ENCODE measurements at regions not wholly inside any gene's neighbourhood (a gene's known extent, or its start where the extent isn't known, plus 50 kb on each side); places are given as distances from the start of the nearest gene placed in this dataset.

DNA sequence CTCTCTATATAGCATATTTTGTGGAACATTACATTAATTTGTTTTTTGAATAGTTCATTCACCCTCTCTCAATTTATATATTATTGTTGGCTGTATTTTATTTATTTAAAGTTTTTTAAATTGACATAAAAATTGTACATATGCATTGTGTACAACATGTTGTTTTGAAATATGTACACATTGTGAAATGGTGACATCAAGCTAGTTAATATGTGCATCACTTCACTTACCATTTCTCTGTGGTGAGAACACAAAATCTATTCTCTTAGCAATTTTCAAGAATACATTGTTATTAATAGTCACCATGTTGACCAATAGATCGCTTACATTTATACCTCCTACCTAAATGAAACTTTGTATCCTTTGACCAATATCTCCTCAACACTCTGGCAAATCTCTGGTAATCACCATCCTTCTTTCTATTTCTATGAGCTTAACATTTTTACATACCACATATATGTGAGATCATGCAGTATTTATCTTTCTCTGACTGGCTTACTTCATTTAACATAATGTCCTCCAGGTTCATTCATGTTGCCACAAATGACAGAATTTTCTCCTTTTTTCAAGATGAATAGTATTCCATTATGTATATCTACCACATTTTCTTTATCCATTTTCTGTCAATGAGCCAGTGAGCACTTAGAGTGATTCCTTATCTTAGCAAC lies 180.9 kb upstream of the DEPDC1 start:
- no peak overlapping the region for H3K27ac ChIP-seq
- H3K4me3 ChIP-seq (IDR thresholded peaks at IDR 0.05; ENCODE audit: insufficient read depth, low read depth, low read length): no peak overlapping the region
- H3K79me2 ChIP-seq (ENCODE audit: insufficient read depth, low read depth): no peaks in the 10 kb centered on the region
- H3K36me3 ChIP-seq (ENCODE audit: insufficient read depth): no peaks in the 10 kb centered on the region
- no peak overlapping the region for H3K9ac ChIP-seq
- no peak overlapping the region for H2AFZ ChIP-seq (ENCODE audit: low read depth)
- TF ChIP-seq, protein P1, sequence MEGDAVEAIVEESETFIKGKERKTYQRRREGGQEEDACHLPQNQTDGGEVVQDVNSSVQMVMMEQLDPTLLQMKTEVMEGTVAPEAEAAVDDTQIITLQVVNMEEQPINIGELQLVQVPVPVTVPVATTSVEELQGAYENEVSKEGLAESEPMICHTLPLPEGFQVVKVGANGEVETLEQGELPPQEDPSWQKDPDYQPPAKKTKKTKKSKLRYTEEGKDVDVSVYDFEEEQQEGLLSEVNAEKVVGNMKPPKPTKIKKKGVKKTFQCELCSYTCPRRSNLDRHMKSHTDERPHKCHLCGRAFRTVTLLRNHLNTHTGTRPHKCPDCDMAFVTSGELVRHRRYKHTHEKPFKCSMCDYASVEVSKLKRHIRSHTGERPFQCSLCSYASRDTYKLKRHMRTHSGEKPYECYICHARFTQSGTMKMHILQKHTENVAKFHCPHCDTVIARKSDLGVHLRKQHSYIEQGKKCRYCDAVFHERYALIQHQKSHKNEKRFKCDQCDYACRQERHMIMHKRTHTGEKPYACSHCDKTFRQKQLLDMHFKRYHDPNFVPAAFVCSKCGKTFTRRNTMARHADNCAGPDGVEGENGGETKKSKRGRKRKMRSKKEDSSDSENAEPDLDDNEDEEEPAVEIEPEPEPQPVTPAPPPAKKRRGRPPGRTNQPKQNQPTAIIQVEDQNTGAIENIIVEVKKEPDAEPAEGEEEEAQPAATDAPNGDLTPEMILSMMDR (conservative IDR thresholded peaks at IDR 0.05; ENCODE audit: low read depth, low read length): no peak
- H3K4me2 ChIP-seq: no peak overlapping the region
- no peaks in the 10 kb centered on the region for H3K4me1 ChIP-seq (ENCODE audit: low read depth, poor library complexity, severe bottlenecking)
- no peaks in the 10 kb centered on the region for H4K20me1 ChIP-seq (ENCODE audit: insufficient read depth)
- H3K27me3 ChIP-seq (ENCODE audit: insufficient read depth, low read depth): no peaks in the 10 kb centered on the region

DNA sequence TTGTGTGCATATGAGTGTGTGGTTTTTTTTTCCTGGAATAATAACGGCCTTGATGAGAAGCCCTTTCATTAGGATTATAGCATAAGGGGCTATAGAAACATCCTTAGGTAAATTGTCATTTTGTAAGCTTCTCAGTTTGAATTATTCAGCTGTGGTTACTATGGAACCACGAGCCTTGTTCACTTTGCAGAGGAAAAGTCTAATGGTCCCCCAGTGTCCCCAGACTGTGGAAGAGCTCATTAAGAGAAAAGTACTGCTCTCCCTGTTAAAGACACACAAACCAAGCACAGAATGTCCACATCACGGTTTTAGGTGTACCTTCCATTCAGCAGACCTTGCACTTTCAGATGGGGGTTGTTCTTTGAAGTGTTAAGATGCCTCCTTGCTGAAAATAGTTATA lies 199.3 kb upstream of the DEPDC1 start:
- Histone ChIP-seq H3K4me3 (IDR thresholded peaks at IDR 0.05; ENCODE audit: insufficient read depth, low read depth, low read length) (no peak overlapping the region), H3K27me3 (ENCODE audit: insufficient read depth, low read depth) (no peaks in the 10 kb centered on the region), H3K4me2 (no peak overlapping the region), H3K79me2 (ENCODE audit: insufficient read depth, low read depth) (no peaks in the 10 kb centered on the region), H3K27ac (no peak overlapping the region), H3K36me3 (ENCODE audit: insufficient read depth) (no peaks in the 10 kb centered on the region), H3K9ac (no peak overlapping the region), H2AFZ (ENCODE audit: low read depth) (no peak overlapping the region), H3K4me1 (ENCODE audit: low read depth, poor library complexity, severe bottlenecking) (no peaks in the 10 kb centered on the region), H4K20me1 (ENCODE audit: insufficient read depth) (no peaks in the 10 kb centered on the region)
- TF ChIP-seq, protein P1 (conservative IDR thresholded peaks at IDR 0.05; ENCODE audit: low read depth, low read length): no peak

DNA sequence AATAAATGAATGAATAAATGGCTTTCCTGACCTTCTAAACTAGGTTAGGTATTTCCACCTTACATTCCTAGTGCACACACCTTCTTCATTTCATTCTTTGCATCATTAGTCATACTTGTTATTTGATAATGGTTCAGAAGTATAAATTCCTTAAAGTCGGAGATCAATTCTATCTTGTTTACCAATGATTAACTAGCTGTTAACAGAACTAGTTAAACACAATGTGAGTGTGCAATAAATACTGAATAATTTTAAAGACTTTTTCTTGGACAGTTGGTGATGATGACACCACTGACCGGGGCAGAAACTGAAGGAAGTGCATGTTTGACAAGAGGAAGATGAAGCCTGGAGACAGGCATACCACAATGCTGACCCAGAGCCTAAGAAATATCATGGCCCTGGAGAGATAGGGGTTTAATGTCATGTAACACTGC lies 207.1 kb upstream of the DEPDC1 start:
- no peaks in the 10 kb centered on the region for H3K27me3 ChIP-seq (ENCODE audit: insufficient read depth, low read depth)
- no peaks in the 10 kb centered on the region for H3K4me1 ChIP-seq (ENCODE audit: low read depth, poor library complexity, severe bottlenecking)
- no peak overlapping the region for H2AFZ ChIP-seq (ENCODE audit: low read depth)
- H3K9ac ChIP-seq: no peak overlapping the region
- H3K4me2 ChIP-seq: no peak overlapping the region
- H3K27ac ChIP-seq: no peak overlapping the region
- no peaks in the 10 kb centered on the region for H4K20me1 ChIP-seq (ENCODE audit: insufficient read depth)
- no peaks in the 10 kb centered on the region for H3K36me3 ChIP-seq (ENCODE audit: insufficient read depth)
- H3K4me3 ChIP-seq (IDR thresholded peaks at IDR 0.05; ENCODE audit: insufficient read depth, low read depth, low read length): no peak overlapping the region
- TF ChIP-seq, protein P1 (conservative IDR thresholded peaks at IDR 0.05; ENCODE audit: low read depth, low read length): no peak
- no peaks in the 10 kb centered on the region for H3K79me2 ChIP-seq (ENCODE audit: insufficient read depth, low read depth)

DNA sequence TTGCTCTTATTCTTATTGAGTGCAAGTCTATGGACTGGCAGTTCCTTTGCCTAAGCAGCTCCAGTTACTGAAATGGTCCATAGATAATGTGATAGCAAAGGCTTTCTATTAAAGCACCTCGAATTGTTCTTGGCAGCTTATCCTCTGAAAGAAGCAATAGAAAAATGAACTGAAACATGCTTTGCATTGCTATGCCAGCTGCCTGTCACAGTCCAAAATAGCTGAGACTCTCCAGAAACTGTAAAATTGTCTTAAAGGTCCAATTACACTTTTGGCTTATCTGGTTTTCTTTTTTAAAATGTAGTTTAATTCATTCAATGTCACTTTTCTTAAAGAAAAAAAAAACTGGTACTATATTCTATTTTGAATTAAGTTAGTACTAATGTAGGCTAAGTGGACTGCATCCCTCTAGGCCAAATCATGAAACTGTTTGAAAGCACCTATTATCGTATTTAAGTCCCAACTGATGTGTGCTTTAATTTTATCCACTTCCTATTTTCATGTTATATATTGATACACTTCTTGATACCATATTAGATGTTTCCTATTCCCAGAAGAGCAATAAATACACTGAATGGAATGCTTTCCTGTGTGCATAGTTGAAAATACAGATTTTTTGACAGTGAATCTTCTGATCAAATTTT lies 208.0 kb upstream of the DEPDC1 start:
- TF ChIP-seq, protein P1 (conservative IDR thresholded peaks at IDR 0.05; ENCODE audit: low read depth, low read length): no peak
- H3K79me2 ChIP-seq (ENCODE audit: insufficient read depth, low read depth): no peaks in the 10 kb centered on the region
- no peak overlapping the region for H3K27ac ChIP-seq
- H4K20me1 ChIP-seq (ENCODE audit: insufficient read depth): no peaks in the 10 kb centered on the region
- H2AFZ ChIP-seq (ENCODE audit: low read depth): no peak overlapping the region
- no peaks in the 10 kb centered on the region for H3K36me3 ChIP-seq (ENCODE audit: insufficient read depth)
- no peaks in the 10 kb centered on the region for H3K27me3 ChIP-seq (ENCODE audit: insufficient read depth, low read depth)
- H3K9ac ChIP-seq: no peak overlapping the region
- H3K4me3 ChIP-seq (IDR thresholded peaks at IDR 0.05; ENCODE audit: insufficient read depth, low read depth, low read length): no peak overlapping the region
- no peaks in the 10 kb centered on the region for H3K4me1 ChIP-seq (ENCODE audit: low read depth, poor library complexity, severe bottlenecking)
- no peak overlapping the region for H3K4me2 ChIP-seq
